WTC11 (cell line): ENCODE measurements at regions not wholly inside any gene's neighbourhood (a gene's known extent, or its start where the extent isn't known, plus 50 kb on each side); places are given as distances from the start of the nearest gene placed in this dataset.

ENCODE experiments used
- CBFB ChIP-seq: sonication (generic); formaldehyde crosslinking; IDR thresholded peaks from 2 replicates; pipeline ENCODE4 v1.8.1; 2022; ENCODE audit warnings: mild to moderate bottlenecking, low read depth, missing genetic modification reagents
- KAT7 ChIP-seq: sonication (generic); formaldehyde crosslinking; IDR thresholded peaks from 2 replicates; pipeline ENCODE4 v1.8.1; 2023; ENCODE audit warnings: missing genetic modification reagents, mild to moderate bottlenecking, borderline replicate concordance
- TF ChIP-seq, protein P1 (sequence below): sonication (generic); formaldehyde crosslinking; IDR thresholded peaks from 2 replicates; pipeline ENCODE4 v1.8.1; 2023; ENCODE audit warnings: mild to moderate bottlenecking, missing genetic modification reagents, moderate library complexity
- TF ChIP-seq, protein P2 (sequence below): fragments of 200-600 bp; IDR thresholded peaks from 2 replicates; pipeline ENCODE4 v1.8.0; 2022; ENCODE audit warnings: antibody characterized with exemption
- TF ChIP-seq, protein P3 (sequence below): sonication (generic); formaldehyde crosslinking; conservative IDR thresholded peaks from 2 replicates; pipeline ENCODE4 v1.8.1; 2022; ENCODE audit warnings: mild to moderate bottlenecking, missing genetic modification reagents

DNA sequence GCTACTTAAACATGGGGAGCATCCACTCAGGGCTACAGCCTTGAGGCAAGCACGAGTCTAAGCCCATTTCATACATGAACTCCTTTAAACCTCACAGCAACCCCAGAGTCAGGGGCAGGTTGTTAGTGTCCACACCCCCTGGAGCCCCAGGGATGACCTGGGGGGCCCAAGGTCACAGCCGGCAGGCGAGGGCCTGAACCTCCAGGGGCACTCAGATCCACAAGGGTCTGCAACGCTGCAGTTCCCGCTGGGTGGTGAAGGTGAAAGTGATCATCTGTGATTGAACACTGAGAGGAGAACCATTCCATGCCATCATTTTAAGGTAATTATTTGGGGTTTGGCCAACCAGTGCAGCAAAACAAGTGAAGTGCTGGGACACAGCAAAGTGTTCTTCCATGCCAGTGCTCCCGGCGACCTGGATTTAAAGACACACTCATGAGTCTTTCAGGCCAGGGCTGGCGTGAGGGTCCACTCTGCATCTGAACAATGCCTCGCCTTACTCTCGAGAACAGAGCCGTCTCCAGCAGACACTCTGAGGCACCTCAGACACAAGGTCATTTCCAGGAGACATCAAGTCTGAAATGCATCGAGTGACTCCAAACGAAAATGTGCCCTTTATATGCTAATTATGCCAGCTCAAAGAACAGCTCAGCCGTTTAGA, 61.6 kb upstream of the SNTG2 start:
- TF ChIP-seq KAT7 (CRISPR knock-in tag) (no peak), CBFB (no peak)
- TF ChIP-seq, protein P1, sequence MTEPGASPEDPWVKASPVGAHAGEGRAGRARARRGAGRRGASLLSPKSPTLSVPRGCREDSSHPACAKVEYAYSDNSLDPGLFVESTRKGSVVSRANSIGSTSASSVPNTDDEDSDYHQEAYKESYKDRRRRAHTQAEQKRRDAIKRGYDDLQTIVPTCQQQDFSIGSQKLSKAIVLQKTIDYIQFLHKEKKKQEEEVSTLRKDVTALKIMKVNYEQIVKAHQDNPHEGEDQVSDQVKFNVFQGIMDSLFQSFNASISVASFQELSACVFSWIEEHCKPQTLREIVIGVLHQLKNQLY (CRISPR knock-in tag), result no peak
- TF ChIP-seq, protein P2, sequence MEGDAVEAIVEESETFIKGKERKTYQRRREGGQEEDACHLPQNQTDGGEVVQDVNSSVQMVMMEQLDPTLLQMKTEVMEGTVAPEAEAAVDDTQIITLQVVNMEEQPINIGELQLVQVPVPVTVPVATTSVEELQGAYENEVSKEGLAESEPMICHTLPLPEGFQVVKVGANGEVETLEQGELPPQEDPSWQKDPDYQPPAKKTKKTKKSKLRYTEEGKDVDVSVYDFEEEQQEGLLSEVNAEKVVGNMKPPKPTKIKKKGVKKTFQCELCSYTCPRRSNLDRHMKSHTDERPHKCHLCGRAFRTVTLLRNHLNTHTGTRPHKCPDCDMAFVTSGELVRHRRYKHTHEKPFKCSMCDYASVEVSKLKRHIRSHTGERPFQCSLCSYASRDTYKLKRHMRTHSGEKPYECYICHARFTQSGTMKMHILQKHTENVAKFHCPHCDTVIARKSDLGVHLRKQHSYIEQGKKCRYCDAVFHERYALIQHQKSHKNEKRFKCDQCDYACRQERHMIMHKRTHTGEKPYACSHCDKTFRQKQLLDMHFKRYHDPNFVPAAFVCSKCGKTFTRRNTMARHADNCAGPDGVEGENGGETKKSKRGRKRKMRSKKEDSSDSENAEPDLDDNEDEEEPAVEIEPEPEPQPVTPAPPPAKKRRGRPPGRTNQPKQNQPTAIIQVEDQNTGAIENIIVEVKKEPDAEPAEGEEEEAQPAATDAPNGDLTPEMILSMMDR, result no peak
- TF ChIP-seq, protein P3, sequence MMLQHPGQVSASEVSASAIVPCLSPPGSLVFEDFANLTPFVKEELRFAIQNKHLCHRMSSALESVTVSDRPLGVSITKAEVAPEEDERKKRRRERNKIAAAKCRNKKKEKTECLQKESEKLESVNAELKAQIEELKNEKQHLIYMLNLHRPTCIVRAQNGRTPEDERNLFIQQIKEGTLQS (CRISPR knock-in tag), result no peak
